Activated CD8-positive, alpha-beta memory T cell treated with anti-CD3 and anti-CD28 coated beads for 24 hours (primary cell): ENCODE measurements at regions not wholly inside any gene's neighbourhood (a gene's known extent, or its start where the extent isn't known, plus 50 kb on each side); places are given as distances from the start of the nearest gene placed in this dataset.
"Not testable (repeated sequence)": the region's sequence is repeated elsewhere in the genome, so short reads cannot be mapped to it uniquely, and the experiment has no call there.

ENCODE experiments used
- DNase-seq: peaks from one replicate; pipeline ENCODE4 v3.0.0-alpha.2; 2020

DNA sequence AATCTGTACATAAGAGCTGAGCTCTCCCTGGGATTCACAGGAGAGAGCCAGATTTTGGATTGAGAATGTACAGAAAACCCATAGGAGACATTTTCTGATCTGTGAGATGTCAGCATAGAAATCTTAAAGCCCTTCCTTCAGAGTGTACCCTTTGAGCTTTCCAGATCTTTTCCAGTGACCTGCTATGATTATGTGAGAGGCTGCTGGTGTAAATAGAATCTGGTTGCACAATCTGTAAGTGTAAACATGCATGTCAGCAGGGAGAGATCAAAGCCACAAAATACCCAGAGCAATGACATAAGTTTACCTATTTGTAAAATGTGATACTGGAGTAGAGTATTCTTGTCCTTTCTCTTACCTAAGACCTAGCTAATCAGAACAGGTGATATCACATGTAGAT lies 471.9 kb downstream of the FOXD4L5 start:
- not testable (repeated sequence) for DNase-seq

DNA sequence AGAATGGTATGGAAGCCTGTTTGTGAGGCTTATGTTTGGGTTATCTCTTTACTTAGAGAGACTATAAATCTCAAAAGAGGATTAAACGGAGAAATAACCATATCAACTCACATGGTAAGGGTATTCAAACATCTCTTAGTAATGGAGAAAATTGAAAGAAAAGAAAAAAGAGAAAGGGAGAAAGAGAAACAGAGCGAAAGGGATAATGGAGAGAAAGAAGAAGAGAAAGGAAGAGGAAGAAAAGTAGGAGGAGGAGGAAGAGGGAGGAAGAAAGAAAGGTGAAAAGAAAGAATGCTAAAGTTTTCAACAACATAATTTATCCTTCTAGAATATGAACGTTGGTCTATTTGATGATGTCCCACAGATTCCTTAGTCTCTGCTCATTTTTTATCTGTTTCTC lies 506.3 kb downstream of the FOXD4L5 start:
- DNase-seq, result not testable (repeated sequence)

- DNase-seq, result not testable (repeated sequence)
Measured at GRCh38 chr9:64776269-64776668, 508.7 kb downstream of the FOXD4L5 start.

DNA sequence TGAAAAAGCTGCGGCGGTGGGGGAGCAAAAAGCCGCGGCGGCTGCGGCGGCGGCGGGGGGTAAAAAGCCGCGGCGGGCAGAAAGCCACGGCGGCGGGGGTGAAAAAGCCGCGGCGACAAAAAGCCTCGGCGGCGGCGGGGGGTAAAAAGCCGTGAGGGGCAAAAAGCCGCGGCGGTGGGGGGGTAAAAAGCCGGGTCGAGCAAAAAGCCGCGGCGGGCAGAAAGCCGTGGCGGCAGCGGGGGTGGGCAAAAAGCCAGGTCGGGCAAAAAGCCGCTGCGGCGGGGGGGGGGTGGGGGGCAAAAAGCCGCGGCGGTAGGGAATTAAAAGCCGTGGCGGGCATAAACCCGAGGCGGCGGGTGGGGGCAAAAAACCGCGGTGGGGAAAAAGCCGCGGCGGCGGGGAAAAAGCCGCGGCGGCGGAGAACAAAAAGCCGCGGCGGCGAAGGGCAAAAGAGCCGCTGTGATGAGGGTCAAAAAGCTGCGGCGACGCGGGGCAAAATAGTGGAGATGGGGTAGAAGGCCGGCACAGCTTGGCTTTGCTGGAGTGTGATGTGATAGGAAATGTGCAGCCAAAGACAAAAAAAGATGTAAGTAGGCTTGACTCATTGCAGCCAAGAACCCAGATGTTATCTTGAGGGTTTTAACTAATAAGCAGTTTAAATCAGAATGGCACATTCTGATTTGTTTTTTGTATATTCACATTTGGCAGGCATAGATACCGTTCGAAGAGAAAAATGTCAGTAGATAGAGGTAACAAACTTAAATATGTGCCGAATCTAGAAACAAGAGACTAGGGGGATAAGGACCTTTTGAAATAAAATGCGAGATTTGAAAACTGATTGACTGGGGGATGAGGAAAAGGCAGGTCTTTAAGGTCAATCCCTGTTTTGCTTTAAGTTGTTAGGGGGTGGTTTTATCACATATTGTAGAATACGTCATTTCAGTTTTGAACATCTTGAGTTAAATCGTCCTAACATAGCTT lies 509.9 kb downstream of the FOXD4L5 start:
- peak; percentile 42 for DNase-seq

DNA sequence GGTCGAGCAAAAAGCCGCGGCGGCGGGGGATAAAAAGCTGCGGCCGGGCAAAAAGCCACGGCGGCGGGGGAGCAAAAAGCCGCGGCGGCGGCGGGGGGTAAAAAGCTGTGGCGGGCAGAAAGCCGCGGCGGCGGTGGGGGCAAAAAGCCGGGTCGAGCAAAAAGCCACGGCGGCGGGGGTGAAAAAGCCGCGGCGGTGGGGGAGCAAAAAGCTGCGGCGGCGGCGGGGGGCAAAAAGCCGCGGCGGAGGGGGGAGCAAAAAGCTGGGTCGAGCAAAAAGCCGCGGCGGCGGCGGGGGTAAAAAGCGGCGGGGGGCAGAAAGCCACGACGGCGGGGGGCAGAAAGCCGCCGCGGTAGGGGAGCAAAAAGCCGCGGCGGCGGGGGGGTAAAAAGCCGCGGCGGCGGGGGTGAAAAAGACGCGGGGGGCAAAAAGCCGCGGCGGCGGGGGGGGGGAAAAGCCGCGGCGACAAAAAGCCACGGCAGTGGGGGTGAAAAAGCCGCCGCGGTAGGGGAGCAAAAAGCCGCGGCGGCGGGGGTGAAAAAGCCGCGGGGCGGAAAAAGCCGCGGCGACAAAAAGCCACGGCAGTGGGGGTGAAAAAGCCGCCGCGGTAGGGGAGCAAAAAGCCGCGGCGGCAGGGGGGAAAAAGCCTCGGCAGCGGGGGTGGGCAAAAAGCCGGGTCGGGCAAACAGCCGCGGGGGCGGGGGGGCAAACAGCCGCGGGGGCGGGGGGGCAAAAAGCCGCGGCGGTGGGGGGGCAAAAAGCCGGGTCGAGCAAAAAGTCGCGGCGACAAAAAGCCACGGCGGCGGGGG lies 510.8 kb downstream of the FOXD4L5 start:
- peak; percentile 56 for DNase-seq

DNA sequence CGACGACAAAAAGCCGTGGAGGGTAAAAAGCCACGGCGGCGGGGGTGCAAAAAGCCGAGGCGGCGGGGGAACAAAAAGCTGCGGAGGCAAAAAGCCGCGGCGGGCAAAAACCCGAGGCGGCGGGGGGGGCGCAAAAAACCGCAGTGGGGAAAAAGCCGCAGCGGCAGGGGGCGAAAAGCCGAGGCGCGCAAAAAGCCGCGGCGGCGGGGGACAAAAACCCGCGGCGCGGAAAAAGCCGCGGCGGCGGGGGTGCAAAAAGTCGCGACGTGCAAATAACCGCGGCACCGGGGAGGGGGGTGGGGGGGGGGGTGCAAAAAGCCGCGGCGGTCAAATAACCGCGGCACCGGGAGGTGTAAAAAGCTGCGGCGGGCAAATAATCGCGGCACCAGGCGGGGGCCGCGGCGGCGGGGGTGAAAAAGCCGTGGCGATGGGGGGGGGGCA lies 511.5 kb downstream of the FOXD4L5 start:
- peak; percentile 55 for DNase-seq

GRCh38 chr9:64772751-64773331 lies 512.2 kb downstream of the FOXD4L5 start:
- DNase-seq, result peak; percentile 44

DNA sequence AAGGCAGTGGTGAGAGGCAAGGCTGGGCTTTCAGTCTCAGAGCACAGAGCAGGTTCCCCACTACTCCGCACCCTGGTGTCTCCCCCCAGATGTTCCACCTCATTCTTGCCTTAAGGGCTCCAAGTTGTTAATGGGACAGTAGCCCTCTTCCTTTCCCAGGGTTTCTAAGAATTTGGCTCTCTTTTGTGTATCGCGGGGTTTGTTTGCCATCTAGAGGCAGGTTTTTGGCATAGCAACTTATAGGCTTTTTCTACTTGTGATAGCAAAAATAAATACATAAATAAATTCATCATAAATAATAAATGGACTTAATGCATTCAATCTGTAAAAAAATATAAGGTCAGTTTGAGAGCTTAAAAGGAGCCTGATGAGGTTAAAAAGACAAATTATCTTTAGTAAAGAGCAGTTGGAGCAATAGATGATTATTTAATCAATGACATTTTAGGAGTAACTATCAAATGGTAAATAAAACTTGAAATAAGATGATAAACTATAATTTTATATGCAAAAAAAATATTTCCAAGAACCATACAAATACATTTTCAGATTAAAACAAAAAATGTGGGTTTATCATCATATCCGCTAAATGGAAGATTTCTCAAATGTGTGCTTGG lies 512.8 kb downstream of the FOXD4L5 start:
- peak; percentile 43 for DNase-seq
